Breast epithelium (tissue), 3 donors: ENCODE measurements at regions not wholly inside any gene's neighbourhood (a gene's known extent, or its start where the extent isn't known, plus 50 kb on each side); places are given as distances from the start of the nearest gene placed in this dataset.

Source experiments
- CTCF ChIP-seq, 3 donors: fragments of 450-650 bp; IDR thresholded peaks; one replicate each; pipeline ENCODE4 v1.5.1; 2016 to 2017; ENCODE audit warnings: antibody characterized with exemption in 3 of 3, mild to moderate bottlenecking in 3 of 3, moderate library complexity in 3 of 3
- POLR2AphosphoS5 ChIP-seq, 3 donors: sonication (generic); formaldehyde crosslinking; IDR thresholded peaks; one replicate each; pipeline ENCODE4 v1.6.1; 2017; ENCODE audit warnings: antibody characterized with exemption in 3 of 3

- TF ChIP-seq CTCF (IDR thresholded peaks at IDR 0.05) (no peak), POLR2AphosphoS5 (IDR thresholded peaks at IDR 0.05) (no peak)
These were observed 105.7 kb upstream of the VSTM2B start for GRCh38 chr19:29420065-29420464.
